NCI-H2107 treated with DMSO at 0.1 percent for 48 hours (cell line): ENCODE measurements at regions not wholly inside any gene's neighbourhood (a gene's known extent, or its start where the extent isn't known, plus 50 kb on each side); places are given as distances from the start of the nearest gene placed in this dataset.

ENCODE experiments used
- DNase-seq: peaks from one replicate; lab custom pipeline; 2025; ENCODE audit not compliant: unreplicated experiment; lab: John Stamatoyannopoulos, UW

GRCh38 chr7:88358526-88358838 lies 51.8 kb upstream of the STEAP4 start:
- no peak for DNase-seq

GRCh38 chr7:88357781-88358525 lies 51.3 kb upstream of the STEAP4 start:
- DNase-seq: no peak

GRCh38 chr7:88357294-88357693 lies 50.6 kb upstream of the STEAP4 start:
- DNase-seq: no peak
